DND-41 (cell line): ENCODE measurements at regions not wholly inside any gene's neighbourhood (a gene's known extent, or its start where the extent isn't known, plus 50 kb on each side); places are given as distances from the start of the nearest gene placed in this dataset.

Source experiments
- ATAC-seq: fragments of 200-7000 bp; cut with Tn5 transposase; 3 replicates; pipeline ENCODE4 v1.9.1; 2021; ENCODE audit warnings: low read depth; ENCODE audit not compliant: insufficient read depth
- DNase-seq: peaks from one replicate; pipeline ENCODE4 v3.0.0-alpha.2; 2020
- H2AFZ ChIP-seq: 2 replicates; pipeline ENCODE4 v1.6.0; 2012; ENCODE audit warnings: low read depth, low read length
- H3K27ac ChIP-seq: 2 replicates; pipeline ENCODE4 v1.5.1; 2012; ENCODE audit warnings: low read length, inconsistent platforms
- H3K27me3 ChIP-seq: fragments of 200-600 bp; sonication (generic); 2 replicates; pipeline ENCODE4 v1.6.0; 2012; ENCODE audit warnings: low read length, mild to moderate bottlenecking, inconsistent platforms; ENCODE audit not compliant: insufficient read depth, poor library complexity
- H3K36me3 ChIP-seq: 2 replicates; pipeline ENCODE4 v1.5.1; 2012; ENCODE audit warnings: low read length, inconsistent platforms; ENCODE audit not compliant: insufficient read depth
- H3K4me1 ChIP-seq: 2 replicates; pipeline ENCODE4 v1.5.1; 2012; ENCODE audit warnings: mild to moderate bottlenecking, low read length; ENCODE audit not compliant: insufficient read depth
- H3K4me2 ChIP-seq: 2 replicates; pipeline ENCODE4 v1.6.0; 2012; ENCODE audit warnings: mild to moderate bottlenecking, moderate library complexity, low read length, inconsistent platforms; ENCODE audit not compliant: insufficient read depth
- H3K4me3 ChIP-seq, 2 experiments: fragments of 200-600 bp in 1 of 2; shearing (Covaris generic) in 1 of 2; 2 replicates each; pipeline ENCODE4 v1.5.1; 2012 to 2016; ENCODE audit warnings: inconsistent platforms in 2 of 2, low read length in 2 of 2, mild to moderate bottlenecking in 2 of 2, low read depth in 1 of 2, moderate library complexity in 1 of 2
- H3K79me2 ChIP-seq: 2 replicates; pipeline ENCODE4 v1.6.0; 2012; ENCODE audit warnings: low read length, inconsistent platforms; ENCODE audit not compliant: insufficient read depth
- H3K9ac ChIP-seq: 2 replicates; pipeline ENCODE4 v1.6.0; 2012; ENCODE audit warnings: low read depth, mild to moderate bottlenecking, inconsistent platforms, low read length, moderate library complexity
- H3K9me3 ChIP-seq: 2 replicates; pipeline ENCODE4 v1.5.1; 2012; ENCODE audit warnings: low read length, moderate library complexity, mild to moderate bottlenecking, inconsistent platforms; ENCODE audit not compliant: insufficient read depth, severe bottlenecking
- H4K20me1 ChIP-seq: 2 replicates; pipeline ENCODE4 v1.6.0; 2012; ENCODE audit warnings: low read length; ENCODE audit not compliant: insufficient read depth
- CTCF ChIP-seq: IDR thresholded peaks from 2 replicates; pipeline ENCODE4 v1.5.1; 2012; ENCODE audit warnings: borderline replicate concordance, low read length, moderate library complexity, mild to moderate bottlenecking; ENCODE audit not compliant: poor library complexity, severe bottlenecking; ENCODE audit errors: extremely low read depth
- EZH2 ChIP-seq: IDR thresholded peaks from 3 replicates; pipeline ENCODE4 v1.6.1; 2012; ENCODE audit warnings: borderline replicate concordance, low read depth, mild to moderate bottlenecking, moderate library complexity, low read length, inconsistent platforms; ENCODE audit not compliant: severe bottlenecking

GRCh38 chr17:77380395-77381184 is 239.8 kb downstream of the SEC14L1 start:
- DNase-seq (no peak), ATAC-seq (no peak)
- Histone ChIP-seq H3K4me3 (no peak overlapping the region), H3K4me2 (peak overlapping the region; percentile 24; the same call in 1 of the 2 replicates), H3K79me2 (peaks cover 91% of the 10 kb centered on the region), H3K9me3 (no peaks in the 10 kb centered on the region), H3K36me3 (peaks cover 18% of the 10 kb centered on the region; the same call in 1 of the 2 replicates), H3K9ac (peak overlapping the region; percentile 11; the same call in 1 of the 2 replicates), H3K27me3 (no peaks in the 10 kb centered on the region), H3K27ac (peak overlapping the region; percentile 64), H3K4me1 (peaks cover 71% of the 10 kb centered on the region), H2AFZ (no peak overlapping the region), H4K20me1 (peaks cover 86% of the 10 kb centered on the region)
- TF ChIP-seq CTCF: no peak
- no peak for TF ChIP-seq EZH2

- H2AFZ ChIP-seq: no peak overlapping the region
- no peak for ATAC-seq
Measured at GRCh38 chr17:77381185-77381700, 240.5 kb downstream of the SEC14L1 start.

GRCh38 chr17:77381731-77382130 is 241.0 kb downstream of the SEC14L1 start:
- Histone ChIP-seq H3K9me3 (no peaks in the 10 kb centered on the region), H2AFZ (no peak overlapping the region), H3K4me3 (no peak overlapping the region), H4K20me1 (peaks cover 86% of the 10 kb centered on the region), H3K27ac (peak overlapping the region; percentile 64), H3K4me2 (peak overlapping the region; percentile 24), H3K27me3 (no peaks in the 10 kb centered on the region), H3K9ac (peak overlapping the region; percentile 11; the same call in 1 of the 2 replicates), H3K36me3 (peaks cover 18% of the 10 kb centered on the region; the same call in 1 of the 2 replicates), H3K79me2 (peaks cover 91% of the 10 kb centered on the region), H3K4me1 (peaks cover 71% of the 10 kb centered on the region)
- ATAC-seq (no peak), DNase-seq (no peak)
- TF ChIP-seq EZH2: no peak
- no peak for TF ChIP-seq CTCF

More at GRCh38 chr17:77381185-77381700, 240.5 kb downstream of the SEC14L1 start:
- Histone ChIP-seq H3K27me3 (no peaks in the 10 kb centered on the region), H3K4me2 (peak overlapping the region; percentile 24), H4K20me1 (peaks cover 86% of the 10 kb centered on the region), H3K9me3 (no peaks in the 10 kb centered on the region), H3K4me3 (no peak overlapping the region), H3K79me2 (peaks cover 91% of the 10 kb centered on the region), H3K9ac (peak overlapping the region; percentile 11; the same call in 1 of the 2 replicates), H3K4me1 (peaks cover 71% of the 10 kb centered on the region), H3K27ac (peak overlapping the region; percentile 64), H3K36me3 (peaks cover 18% of the 10 kb centered on the region; the same call in 1 of the 2 replicates)
- no peak for DNase-seq
- TF ChIP-seq CTCF: no peak
- TF ChIP-seq EZH2: no peak
